Spinal cord (tissue), 9 donors: ENCODE measurements at regions not wholly inside any gene's neighbourhood (a gene's known extent, or its start where the extent isn't known, plus 50 kb on each side); places are given as distances from the start of the nearest gene placed in this dataset.
A peak's percentile ranks its signal among the peaks of the same experiment; 100 is the strongest.

Experiments
- DNase-seq, 6 donors: peaks; one replicate each; pipeline versions ENCODE4 v3.0.0 to v3.0.0-alpha.2; 2013 to 2015; ENCODE audit warnings: low spot score in 6 of 6, low read depth in 4 of 6
- H3K27ac ChIP-seq: one replicate; pipeline ENCODE4 v1.5.1; 2013; ENCODE audit warnings: low read depth, low read length, control low read depth
- H3K27me3 ChIP-seq: one replicate; pipeline ENCODE4 v1.6.1; 2013; ENCODE audit warnings: low read length; ENCODE audit not compliant: control insufficient read depth, insufficient read depth
- H3K36me3 ChIP-seq: one replicate; pipeline ENCODE4 v1.6.1; 2013; ENCODE audit warnings: low read length; ENCODE audit not compliant: control insufficient read depth, insufficient read depth
- H3K4me1 ChIP-seq: one replicate; pipeline ENCODE4 v1.6.1; 2013; ENCODE audit warnings: low read length; ENCODE audit not compliant: control insufficient read depth, insufficient read depth
- H3K4me3 ChIP-seq: one replicate; pipeline ENCODE4 v1.5.1; 2013; ENCODE audit warnings: low read depth, low read length, control low read depth
- H3K9me3 ChIP-seq: one replicate; pipeline ENCODE4 v1.6.1; 2013; ENCODE audit warnings: low read length; ENCODE audit not compliant: control insufficient read depth, insufficient read depth
- WGBS: methylation state at CpG from one replicate; pipeline ENCODE4 v1.1.5; 2013; ENCODE audit warnings: missing lambda C conversion rate; ENCODE audit not compliant: insufficient coverage; 5-methylcytosine and 5-hydroxymethylcytosine counted together
- donor health status: healthy.

DNA sequence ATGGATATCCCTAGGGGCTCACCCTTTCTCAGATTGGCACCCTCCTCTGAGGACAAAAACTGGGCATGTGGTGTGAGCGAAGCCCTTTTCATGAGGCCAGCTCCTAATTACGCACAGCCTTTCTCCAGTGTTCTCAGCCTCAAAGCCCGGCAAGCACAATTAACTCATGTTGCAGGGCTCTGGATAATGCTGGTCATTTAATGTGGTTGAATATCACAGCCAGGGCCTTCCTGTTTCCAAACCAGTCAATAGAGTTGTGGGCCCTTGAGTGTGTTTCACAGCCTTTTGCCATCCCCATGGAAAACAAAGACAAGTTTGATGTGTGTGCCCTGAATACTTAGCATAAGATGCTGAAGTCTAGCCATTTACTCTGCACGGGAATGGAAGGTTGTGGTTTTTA lies 114.2 kb upstream of the ARHGAP5 start:
- Histone ChIP-seq H3K4me1 (peaks cover 19% of the 10 kb centered on the region), H3K27ac (no peak overlapping the region), H3K27me3 (no peaks in the 10 kb centered on the region), H3K36me3 (no peaks in the 10 kb centered on the region), H3K4me3 (no peak overlapping the region), H3K9me3 (no peaks in the 10 kb centered on the region)
- WGBS, result 70% methylated on average over 3 of the region's 4 CpGs
- peak in 3 of 6 donors; percentile 51 to 86 (median 86) for DNase-seq

DNA sequence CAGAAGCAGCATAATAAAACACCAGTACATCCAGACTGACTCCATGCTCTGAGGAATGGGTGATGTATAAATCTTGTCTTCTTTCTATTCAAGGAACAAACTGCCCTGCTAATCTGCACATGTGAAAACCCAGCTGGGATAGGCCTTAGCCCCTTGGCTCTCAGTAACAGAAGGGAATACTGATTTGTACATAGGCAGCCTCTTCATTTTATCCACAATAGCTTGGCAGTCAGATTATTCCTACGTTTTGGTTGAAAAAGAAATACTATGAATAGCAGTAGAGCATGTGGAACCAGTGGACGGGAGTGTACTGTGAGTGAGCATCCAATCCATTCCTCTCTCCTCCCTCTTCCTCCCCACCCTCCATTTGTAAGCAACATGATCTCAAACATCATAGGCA lies 113.5 kb upstream of the ARHGAP5 start:
- peaks cover 19% of the 10 kb centered on the region for H3K4me1 ChIP-seq
- DNase-seq, result peak in 2 of 6 donors; percentile 61 to 71
- no peaks in the 10 kb centered on the region for H3K27me3 ChIP-seq
- H3K4me3 ChIP-seq, result no peak overlapping the region
- H3K9me3 ChIP-seq, result no peaks in the 10 kb centered on the region
- no CpG with 5 or more reads among the region's 2 CpGs for WGBS
- H3K27ac ChIP-seq, result peak overlapping the region; percentile 62
- no peaks in the 10 kb centered on the region for H3K36me3 ChIP-seq

- Histone ChIP-seq H3K4me1 (peaks cover 19% of the 10 kb centered on the region), H3K27me3 (no peaks in the 10 kb centered on the region), H3K36me3 (no peaks in the 10 kb centered on the region), H3K4me3 (no peak overlapping the region), H3K9me3 (no peaks in the 10 kb centered on the region), H3K27ac (peak overlapping the region; percentile 18)
- DNase-seq, result no peak
- 67% methylated on average over 6 of the region's 6 CpGs for WGBS
These were observed 112.6 kb upstream of the ARHGAP5 start for GRCh38 chr14:31964490-31964889.

GRCh38 chr14:31965071-31965734 lies 111.9 kb upstream of the ARHGAP5 start:
- no peak overlapping the region for H3K4me3 ChIP-seq
- H3K4me1 ChIP-seq, result peaks cover 19% of the 10 kb centered on the region
- WGBS, result 62% methylated on average over 5 of the region's 11 CpGs

GRCh38 chr14:31965735-31966598 lies 111.1 kb upstream of the ARHGAP5 start:
- no peaks in the 10 kb centered on the region for H3K27me3 ChIP-seq
- no peaks in the 10 kb centered on the region for H3K36me3 ChIP-seq
- peaks cover 19% of the 10 kb centered on the region for H3K4me1 ChIP-seq
- H3K4me3 ChIP-seq, result no peak overlapping the region
- H3K9me3 ChIP-seq, result no peaks in the 10 kb centered on the region
- H3K27ac ChIP-seq, result no peak overlapping the region
- no peak for DNase-seq
- 42% methylated on average over 2 of the region's 9 CpGs for WGBS

More at GRCh38 chr14:31965071-31965734, 111.9 kb upstream of the ARHGAP5 start:
- DNase-seq, result peak in 2 of 6 donors; percentile 66 to 78
- peak overlapping the region; percentile 2 for H3K27ac ChIP-seq
- no peaks in the 10 kb centered on the region for H3K36me3 ChIP-seq
- H3K27me3 ChIP-seq, result no peaks in the 10 kb centered on the region
- no peaks in the 10 kb centered on the region for H3K9me3 ChIP-seq

DNA sequence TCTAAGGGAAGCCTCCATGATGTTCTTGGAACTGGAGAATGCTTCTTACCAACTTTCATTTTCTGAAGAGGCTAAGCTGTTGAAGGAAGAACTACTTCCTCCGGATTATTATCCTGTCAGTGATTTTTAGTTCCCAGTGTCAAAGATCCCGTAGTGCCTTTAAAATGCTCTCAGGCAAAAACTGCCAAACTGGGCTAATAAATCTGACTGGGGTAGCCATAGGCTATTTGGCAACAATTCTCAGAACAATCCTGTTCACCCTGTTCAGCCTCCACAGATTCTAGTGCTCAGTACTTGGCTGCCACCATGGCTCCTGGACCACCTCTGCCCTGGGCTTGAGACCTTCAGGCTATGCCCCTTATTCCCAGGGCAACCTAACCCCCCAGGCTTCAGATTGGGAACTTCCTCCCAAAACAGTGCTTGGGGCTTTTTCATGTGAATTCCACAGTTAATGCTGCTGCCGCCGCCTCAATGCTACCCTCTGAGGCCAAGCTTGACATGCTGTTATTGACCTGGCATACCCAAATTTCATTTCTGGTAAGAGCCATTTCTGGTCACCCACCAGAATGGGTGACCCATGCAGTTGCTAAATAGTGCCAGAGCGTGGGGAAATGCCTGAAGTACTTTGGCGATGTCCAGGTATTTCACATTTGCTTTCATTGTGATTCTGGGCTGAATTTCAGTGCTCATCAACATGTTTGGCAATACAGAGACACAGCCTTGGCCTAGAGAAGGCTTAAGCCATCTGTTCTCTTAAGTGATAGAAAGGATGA lies 110.0 kb upstream of the ARHGAP5 start:
- no peaks in the 10 kb centered on the region for H3K27me3 ChIP-seq
- H3K4me1 ChIP-seq, result peaks cover 19% of the 10 kb centered on the region
- no peak overlapping the region for H3K27ac ChIP-seq
- no peaks in the 10 kb centered on the region for H3K36me3 ChIP-seq
- peak in 1 of 6 donors; percentile 87 for DNase-seq
- H3K9me3 ChIP-seq, result no peaks in the 10 kb centered on the region
- no peak overlapping the region for H3K4me3 ChIP-seq
- 76% methylated on average over 6 of the region's 6 CpGs for WGBS

GRCh38 chr14:31967669-31967975 lies 109.5 kb upstream of the ARHGAP5 start:
- no peak overlapping the region for H3K4me3 ChIP-seq
- H3K27ac ChIP-seq, result no peak overlapping the region
- no peaks in the 10 kb centered on the region for H3K9me3 ChIP-seq
- peaks cover 19% of the 10 kb centered on the region for H3K4me1 ChIP-seq
- no peak for DNase-seq
- no peaks in the 10 kb centered on the region for H3K27me3 ChIP-seq
- no peaks in the 10 kb centered on the region for H3K36me3 ChIP-seq

DNA sequence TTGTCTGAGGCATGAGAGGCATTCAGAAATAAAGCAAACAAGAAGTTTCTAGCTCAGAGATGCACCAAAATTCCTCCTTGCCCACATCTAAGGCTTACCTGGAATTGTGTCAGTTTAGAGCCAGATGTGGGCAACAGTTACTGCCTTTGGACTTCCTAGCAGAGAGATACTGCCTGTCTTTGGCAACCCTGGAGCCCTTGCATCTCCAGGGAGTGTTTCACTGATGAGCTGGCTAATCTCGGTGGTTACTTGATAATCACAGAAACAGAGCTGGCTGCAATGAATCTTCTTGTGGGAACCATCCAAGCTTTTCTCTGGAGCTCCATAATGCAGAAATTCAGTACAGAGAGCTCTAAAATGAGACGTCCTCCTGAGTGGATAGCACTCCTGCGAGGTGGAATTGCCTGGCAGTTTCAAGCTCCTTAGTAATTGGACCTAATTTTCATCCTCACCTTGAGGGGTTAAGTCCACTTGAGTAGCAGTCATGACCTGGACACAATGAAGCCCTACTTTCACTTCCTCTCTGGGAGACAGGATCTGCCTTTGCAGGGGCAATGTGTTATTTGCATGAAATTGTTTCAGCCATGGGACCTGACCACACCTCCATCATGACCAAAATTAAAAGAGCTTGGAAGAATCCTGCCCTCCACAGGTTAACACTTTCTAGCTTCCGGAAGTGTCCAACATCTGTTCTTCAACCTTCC lies 108.8 kb upstream of the ARHGAP5 start:
- H3K27me3 ChIP-seq, result no peaks in the 10 kb centered on the region
- H3K27ac ChIP-seq, result no peak overlapping the region
- H3K9me3 ChIP-seq, result no peaks in the 10 kb centered on the region
- 70% methylated on average over 4 of the region's 4 CpGs for whole genome bisulfite sequencing
- no peak overlapping the region for H3K4me3 ChIP-seq
- peak in 1 of 6 donors; percentile 68 for DNase-seq
- H3K36me3 ChIP-seq, result no peaks in the 10 kb centered on the region
- peaks cover 19% of the 10 kb centered on the region for H3K4me1 ChIP-seq

DNA sequence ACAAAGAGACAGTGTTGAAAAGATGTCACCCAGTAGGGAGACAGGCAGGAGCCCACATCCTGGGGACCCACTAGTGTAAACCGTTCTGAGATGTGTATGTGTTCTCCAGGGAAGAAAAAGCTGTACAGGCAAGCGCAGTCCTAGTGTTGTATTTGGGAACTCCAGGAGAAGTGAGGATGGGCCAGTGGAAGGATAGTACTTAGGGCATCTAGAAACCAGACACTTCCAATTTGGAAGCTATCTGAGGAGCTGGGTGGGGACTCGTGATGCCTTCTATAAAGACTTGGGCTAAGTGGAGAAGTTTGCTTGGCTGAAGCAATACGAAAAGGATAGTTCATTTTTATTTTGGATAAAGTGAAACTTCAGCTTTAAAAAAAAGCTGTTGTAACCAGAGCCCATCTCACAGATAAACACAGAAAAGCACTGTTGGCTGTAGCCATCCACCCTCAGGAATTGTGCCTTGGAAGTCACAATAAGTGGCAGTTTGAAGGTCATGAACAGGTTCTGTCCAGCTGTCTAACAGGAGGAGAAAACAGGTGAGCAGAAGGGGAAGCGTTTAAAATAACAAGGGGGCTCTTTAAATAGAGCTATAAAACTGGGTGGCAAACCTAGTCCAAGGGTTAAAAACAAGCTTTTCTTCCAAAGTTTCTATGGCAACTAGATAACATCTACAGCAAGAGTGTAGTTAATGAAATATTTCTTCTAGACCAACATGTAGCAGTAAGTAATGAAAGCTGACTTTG lies 108.0 kb upstream of the ARHGAP5 start:
- H3K9me3 ChIP-seq, result peaks cover 4% of the 10 kb centered on the region
- H3K4me1 ChIP-seq, result peaks cover 18% of the 10 kb centered on the region
- no peaks in the 10 kb centered on the region for H3K36me3 ChIP-seq
- no peak overlapping the region for H3K27ac ChIP-seq
- 88% methylated on average over 2 of the region's 5 CpGs for whole genome bisulfite sequencing
- no peaks in the 10 kb centered on the region for H3K27me3 ChIP-seq
- peak in 1 of 6 donors; percentile 45 for DNase-seq
- H3K4me3 ChIP-seq, result no peak overlapping the region
